GM21529 (cell line): ENCODE measurements at regions not wholly inside any gene's neighbourhood (a gene's known extent, or its start where the extent isn't known, plus 50 kb on each side); places are given as distances from the start of the nearest gene placed in this dataset.

ENCODE experiments used
- ATAC-seq: cut with Tn5 transposase; IDR thresholded peaks from one replicate; pipeline ENCODE4 v1.9.1; 2021; ENCODE audit not compliant: unreplicated experiment

DNA sequence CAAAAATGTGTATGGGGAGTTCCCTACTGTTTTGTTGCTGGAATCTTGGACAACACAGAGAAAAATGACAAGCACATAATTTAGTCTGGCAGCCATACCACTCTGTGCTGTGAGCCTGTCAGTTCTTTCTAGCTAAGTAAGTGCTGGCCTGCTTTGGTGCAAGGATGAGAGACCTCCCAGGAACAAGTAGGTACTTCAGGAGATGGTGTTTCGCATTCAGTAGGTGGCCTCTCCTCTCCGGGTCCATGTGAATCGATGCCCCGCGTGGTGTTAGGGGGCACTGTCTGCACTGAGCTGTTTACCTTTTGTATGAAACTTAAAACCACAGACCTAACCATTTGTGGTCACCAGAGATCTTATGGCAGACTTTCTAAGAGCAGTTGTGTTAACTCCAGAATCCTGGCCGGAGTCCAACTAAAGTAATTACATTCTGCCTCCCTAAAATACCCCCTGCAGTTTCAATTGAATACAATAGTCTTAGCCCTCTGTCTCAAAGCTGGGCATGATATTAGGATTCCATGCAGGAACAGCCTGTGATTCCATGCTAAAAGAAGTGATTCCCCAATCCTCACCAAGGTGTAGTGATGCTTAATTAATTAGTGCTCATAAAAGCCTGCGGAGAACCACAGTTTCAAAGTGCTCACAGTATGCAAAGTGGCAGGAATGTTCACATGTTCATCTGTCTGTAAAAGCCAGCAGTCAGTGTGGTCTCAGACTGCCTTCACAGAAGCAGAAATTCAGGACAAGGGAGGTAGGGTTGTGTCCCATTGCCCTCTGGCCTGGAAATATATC, 64.2 kb downstream of the LLPH start:
- peak; percentile 83 for ATAC-seq

DNA sequence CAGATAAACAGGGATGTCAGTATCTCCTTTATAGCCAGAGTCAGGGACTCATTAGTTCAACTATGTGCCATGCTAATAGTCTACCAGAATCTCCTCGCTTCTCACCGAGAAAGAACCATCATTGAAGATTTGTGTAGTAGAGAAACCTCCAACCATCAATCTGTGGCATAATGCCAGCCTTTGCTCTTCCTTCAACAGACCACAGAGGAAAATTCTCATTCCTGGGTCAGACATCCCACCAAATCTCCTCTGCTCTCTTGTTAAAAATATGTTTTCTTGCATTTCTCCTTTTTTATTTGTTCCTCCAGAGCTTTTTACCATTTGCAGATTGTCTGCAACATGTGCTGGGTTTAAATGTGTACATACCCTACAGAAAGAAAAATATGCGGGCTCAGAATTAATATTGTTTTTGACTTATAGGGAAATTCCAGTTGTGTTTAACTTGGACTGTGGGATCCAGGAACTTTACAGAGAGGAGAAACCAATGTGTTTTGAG, 64.9 kb downstream of the LLPH start:
- no peak for ATAC-seq

DNA sequence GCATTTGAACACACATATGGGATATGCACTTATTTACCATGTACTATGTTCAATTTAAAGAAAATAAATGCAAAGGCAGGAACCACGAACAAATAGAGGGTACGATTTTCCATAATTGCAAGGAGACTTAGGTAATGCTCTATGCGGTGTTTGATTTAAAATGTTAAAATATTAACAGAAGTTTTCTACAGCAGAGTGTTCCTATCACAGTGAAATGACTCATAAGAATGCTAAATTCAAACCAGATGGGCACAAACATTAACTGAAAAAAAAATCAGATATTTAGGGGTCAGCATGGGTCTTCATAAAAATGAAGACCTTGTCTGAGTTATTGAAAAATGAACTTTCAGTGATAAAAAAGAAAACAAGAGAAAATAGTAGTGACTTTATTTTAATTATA, 65.4 kb downstream of the LLPH start:
- ATAC-seq = no peak

DNA sequence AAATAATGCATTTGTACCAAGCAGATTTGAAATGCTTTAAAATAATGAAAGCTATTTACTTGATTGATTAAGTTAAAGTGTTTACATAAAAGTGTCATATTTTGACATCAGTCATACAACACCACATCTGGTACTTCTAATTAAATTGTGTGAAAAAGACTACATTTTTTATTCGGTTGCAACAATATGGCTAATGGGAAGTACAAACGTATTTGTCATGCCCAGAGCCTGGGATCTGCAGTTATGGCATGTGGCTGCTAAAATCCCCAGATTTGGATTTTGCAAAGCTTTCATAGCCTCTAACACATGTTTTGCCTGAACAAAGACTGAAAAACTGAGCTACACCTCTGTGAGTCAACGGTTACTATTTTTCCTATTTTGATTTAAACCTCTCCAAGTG, 66.6 kb downstream of the LLPH start:
- ATAC-seq = no peak

DNA sequence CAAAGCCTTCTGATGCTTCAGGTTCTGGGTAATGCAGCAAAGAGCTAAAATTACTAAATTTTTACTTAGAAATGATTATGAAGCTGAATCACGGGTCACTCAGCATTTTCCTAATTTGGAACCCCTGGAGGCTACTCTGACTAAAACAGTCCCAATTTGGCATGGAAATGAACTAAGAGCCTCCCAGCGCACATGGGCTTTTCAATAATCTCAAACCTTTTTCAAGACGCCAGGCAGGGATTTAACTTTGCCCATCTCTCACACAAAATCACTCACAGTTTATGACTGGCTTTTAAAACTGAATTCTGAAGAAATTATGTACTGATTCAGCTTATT, 68.3 kb downstream of the LLPH start:
- ATAC-seq = no peak

DNA sequence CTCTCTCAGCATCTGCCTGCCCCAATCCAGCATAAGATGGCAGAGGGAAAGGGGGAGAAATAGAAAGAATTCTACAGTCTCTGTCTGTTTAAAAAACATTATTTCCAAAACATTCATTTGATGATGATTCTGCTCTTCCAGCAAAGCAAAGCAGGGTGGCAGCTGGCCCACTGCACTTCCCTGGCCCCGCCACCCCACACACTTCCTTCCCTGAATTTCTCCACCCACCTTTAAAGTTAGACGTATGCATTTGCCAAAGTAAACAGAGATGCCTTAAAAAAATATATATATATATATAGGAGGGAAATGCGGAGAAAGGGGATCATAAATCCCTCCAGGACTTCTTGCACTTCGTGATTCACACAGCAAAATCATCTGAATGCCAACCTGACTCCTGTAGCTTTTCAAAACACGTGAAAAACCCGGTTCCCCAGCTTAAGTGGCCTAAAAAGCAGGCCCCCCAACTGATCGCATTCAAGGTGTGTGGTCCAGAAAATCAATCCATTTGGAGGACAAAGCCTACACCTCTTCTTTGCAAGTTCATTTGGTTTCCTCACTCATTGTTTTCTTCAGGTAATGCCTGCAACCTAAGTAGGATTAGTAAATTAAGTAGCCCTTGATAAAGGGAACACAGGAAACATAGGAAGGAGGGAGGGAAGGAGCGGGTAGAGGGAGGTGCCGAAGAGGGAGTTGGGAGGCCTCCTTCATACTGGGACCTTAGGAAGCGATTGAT, 68.8 kb downstream of the LLPH start:
- no peak for ATAC-seq

DNA sequence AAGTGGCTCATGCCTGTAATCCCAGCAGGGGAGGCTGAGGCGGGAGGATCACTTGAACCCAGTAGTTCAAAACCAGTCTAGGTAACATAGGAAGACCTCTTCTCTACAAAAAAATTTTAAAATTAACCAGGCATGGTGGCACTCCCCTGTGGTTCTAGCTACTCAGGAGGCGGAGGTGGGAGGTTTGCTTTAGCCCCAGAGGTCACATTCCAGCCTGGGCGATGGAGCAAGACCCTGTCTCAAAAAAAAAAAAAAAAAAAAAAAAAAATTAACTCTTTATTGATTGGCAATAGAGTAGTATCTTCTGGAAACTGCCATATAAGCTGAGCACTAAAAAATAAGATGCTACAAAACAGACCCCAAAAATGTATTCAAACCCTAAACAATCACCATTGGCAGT, 69.5 kb downstream of the LLPH start:
- no peak for ATAC-seq

DNA sequence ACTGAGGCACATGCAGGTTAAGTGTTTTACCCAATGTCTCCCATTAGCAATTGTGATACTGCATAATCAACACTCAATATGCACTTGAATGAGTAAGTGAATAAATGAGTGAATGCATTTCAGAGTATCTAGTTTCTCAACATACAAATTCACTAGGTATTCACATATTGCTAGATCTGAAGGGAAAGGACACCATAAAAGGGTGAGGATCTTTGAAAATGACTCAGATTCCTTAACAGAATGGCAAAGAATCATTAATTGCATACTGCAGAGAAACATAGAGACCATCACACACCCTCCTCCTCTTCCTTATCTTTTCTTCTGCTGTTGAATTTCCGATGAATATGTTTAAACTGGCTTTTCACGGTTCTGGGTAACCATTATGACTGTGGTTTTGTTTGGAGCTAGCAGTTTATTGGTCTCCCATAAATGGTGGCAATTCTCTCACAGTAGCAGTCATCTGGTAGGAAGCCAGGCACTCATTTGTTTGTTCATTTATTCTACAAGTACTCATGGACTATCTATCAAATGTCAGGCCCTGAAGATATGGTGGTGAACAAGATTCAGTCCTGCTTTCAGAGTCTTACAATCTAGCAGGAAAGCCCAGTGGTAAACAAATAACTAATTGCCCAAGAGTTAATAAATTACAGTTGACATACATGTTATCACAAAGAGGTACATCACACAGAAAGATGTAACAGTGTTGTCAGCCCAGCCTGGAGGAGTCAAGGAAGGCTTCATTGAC, 70.2 kb downstream of the LLPH start:
- ATAC-seq = no peak

DNA sequence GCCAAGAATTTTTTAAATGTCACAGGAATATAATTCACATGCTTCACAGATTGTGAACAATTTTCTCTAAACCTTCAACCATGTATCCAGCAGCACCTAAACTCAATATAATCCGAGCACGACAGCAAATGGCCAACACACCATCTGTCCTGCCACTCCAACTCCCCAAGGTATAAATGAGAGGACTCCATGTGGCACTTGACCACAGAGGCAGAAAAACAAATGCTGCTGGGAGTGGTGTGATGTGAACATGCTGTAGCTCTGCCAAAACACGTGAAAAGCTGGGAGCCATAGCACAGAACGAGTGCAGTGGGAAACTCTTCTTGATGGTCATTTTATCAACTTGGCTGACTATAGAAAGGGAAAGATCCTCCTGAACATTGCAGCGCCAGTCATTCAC, 70.9 kb downstream of the LLPH start:
- ATAC-seq = no peak

DNA sequence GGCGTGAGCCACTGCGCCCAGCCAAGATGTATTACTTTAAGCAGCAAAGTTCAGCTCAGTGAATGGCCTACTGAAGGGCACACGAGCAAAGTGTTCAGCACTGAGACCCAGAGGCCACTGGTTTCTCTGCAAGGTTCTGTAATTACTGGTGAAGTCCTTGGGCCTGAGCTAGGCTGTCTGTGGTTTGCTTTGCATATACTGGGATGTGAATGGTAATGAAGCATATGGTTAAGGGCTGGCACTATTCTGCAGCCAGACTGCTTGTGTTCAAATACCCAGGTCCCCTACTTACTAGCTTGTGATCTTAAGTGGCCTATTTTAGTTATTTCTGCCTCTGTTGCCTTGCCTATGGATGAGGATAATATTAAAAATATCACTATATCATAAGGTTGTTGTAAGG, 72.0 kb downstream of the LLPH start:
- no peak for ATAC-seq

DNA sequence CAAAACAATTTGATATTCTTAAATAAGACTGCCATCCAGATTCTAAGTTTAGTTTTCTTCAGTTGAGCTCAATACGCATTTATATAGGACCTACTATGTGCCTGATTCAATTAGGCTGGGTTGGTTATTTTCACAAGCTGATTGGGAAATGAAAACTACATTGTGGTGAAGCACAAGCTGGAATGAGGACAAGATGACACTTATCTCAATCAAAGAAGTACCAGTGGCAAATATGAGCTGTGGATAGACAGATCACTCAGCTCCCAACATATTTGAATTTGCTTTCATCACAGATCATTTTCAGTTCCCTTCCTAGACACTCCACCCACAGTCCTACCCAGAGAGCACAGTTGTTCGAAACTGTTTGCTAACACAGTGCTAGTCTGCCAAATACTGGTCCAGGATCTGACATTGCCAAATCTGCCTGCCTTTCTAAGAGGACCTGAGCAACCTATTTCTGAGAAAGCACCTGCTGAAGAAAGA, 74.7 kb downstream of the LLPH start:
- ATAC-seq = peak; percentile 91

DNA sequence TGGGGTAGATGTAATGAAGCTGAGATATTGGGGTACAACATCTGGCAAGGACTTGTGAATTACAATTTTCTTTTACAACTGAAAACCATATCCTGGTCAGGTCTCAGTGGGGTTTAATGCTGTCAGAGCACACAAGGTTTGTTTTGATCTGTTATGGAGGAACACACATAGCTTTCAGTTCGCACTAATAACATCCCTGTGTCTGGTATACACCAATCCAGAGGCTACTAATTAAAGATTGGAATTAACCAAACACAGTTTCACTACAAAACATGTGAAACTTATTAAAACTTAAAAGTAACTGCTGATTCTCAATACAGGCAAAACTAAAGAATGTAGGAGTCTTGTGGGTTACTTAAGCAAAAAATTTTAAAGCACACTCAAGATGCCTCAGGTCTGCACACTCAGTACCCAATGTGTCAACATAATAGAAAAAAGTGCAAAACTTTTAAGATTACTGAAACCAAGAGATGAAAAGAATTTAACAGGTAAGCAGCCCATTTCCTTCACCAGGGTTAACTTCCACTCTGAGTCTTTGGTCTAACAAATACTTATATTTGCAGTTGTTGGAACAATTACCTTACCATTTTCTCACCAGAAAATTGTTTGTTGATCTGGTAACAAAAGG, 77.4 kb downstream of the LLPH start:
- no peak for ATAC-seq

DNA sequence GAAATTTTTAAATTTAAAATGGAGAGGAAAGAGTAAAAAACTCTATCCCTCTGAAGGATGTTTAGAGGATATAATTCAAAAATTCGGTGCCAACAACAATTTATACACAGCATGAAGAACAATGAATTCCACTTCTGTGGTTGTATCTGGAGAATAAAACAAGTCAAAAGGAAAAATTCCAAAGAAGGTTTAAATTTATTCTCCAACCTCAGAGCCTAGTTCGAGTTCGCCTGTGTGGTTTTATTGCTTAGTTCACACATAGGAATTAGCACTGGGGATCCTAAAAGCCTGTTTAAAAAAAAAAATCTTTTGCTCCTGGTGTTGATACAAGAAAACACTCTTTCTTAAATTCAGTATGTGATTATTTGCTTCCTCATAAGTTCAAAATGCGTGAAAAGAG, 79.2 kb downstream of the LLPH start:
- no peak for ATAC-seq

DNA sequence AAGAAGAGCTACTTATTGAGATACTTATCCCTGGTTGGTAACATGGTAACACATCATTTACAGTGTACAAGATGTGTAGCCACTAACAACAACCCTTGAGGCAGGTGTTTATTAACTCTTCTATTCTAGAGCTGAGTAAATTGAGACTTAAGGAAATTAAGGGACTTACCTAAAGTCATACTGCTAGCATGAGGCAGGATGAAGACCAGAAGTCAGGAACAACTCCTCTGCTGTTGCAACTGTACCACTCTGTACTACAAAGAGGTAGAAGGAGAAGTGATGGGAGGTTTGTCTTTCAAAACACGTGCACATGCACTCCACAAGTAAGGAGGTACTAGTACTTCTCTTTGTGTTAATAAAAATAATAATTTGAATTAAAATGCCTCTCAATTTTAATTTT, 79.9 kb downstream of the LLPH start:
- no peak for ATAC-seq

DNA sequence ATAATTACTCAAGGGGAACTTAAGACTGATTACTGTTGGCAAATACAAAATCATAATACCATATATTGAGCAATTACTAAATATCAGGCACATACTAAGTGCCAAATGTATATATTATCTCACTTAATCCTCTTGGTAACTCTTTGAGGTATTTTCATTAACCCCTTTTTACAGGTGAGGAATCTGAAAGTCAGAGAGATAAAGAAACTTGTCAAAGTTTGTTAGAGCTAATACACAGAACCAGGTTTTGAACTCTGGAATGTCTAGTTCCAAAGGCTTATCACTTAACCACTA, 80.3 kb downstream of the LLPH start:
- no peak for ATAC-seq

DNA sequence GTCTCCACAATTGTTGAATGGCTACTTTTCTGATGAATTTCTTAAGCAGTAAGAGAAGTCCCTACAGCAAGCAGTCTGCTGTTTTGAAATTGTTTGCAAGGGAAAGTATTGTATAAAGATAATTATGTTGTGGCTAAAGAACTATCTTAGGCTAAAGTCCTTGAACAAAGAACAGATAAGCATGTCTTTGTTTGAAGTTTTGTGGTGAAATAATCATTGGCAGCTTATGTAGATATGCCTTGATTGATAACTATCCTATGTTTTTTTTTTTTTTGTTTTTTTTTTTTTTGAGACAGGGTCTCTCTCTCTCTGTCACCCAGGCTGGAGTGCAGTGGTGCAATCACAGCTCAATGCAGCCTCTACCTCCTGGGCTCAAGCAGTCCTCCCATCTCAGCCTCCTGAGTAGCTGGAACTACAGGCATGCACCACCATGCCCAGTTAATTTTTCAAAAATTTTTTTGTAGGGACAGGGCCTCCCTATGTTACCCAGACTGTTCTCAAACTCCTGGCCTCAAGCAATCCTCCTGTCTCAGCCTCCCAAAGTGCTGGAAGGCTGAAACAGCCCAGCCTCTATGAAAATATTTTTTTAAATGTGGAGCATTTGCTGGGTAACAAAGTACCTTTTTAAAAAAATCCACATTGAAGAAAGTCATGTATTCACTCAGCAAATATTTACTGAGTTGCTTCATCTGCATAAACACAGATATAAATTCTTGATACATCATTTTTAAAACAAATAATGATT, 80.8 kb downstream of the LLPH start:
- ATAC-seq = no peak

DNA sequence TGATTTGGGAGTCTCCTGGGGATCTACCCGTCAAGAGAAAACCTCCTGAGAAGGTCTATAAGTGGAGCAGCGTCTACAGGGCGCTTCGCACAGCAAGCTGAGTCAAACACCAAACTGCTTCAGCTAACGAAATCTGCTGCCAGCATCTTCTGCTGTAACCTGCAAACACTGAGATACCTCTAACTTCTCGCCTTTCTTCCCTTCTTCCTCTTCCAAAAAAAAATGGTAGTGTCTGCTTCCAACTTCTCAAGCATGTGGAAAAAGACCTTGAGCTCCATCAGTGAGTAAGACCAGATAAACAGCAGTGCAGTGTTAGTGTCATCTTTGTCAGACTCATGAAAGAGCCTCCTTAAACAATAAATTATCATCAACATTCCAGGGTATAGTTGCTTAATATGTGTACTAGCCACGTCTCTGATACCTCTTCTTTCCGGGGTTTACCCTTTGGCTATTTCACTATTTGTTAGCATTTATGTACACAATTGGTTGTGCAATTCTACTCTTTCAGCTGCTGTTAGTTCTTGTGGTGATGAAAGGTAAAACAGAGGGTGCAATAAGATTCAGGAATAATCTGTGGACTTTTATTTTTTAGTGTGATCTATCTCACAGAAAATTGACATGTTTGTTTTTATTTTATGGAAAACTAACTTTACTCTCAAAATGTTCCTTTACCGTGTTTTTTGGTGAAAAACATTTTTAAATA, 81.6 kb downstream of the LLPH start:
- no peak for ATAC-seq

DNA sequence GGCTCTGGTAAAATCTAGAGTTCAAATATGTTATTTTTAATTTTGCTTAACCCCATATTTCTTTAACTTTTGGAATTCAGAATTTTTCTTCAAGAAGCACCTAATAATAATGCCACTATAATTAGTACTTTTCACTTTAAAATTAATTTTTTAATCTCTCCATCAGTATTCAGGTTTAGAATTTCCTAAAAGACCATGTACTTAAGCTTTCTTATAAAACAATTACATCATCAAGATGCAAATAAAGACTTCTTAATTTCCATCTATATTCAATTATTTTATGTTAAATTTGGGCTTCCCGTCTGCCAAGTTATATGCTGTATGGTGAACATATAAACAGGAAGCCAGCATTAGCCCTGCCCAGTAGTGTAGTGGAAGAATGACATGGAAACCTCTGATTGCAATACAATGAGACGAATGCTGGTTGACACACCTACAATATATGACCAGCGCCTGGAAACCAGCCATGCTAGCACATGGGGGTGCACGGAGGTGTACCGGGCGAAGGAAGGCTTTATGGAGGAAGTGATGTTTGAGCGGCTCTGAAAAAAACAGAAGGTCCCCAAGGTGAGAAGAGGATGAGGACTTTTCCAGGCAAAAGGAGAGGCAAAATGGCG, 82.2 kb downstream of the LLPH start:
- no peak for ATAC-seq

DNA sequence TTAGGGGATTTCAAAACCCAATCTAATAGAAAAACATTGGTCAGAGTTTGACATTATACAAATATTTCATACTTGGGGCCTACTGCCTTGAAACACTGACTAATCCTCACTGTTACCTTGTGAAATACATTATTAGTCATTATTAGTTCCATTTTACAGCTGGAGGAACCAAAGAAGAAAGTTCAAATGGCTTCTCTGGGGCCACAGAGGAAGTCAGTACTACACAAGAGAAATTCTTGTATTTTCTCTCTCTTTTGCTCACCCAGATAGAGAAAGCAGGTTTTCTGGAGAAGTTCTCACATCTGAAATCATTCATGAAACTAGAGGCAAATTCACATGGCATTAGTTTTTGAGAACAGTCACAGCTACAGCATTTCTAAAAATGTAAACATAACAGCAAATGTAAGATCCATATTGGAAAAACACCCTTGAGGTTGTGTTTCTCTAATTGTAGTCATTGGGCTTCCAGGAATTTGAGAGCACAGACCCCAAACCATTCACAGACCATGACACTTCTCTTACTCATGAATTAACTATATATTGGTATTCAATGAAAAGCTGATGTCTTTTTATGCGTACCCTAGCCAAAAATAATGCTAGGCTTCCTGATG, 83.0 kb downstream of the LLPH start:
- ATAC-seq = peak; percentile 94
